ENCODE measurements at regions not wholly inside any gene's neighbourhood (a gene's known extent, or its start where the extent isn't known, plus 50 kb on each side); places are given as distances from the start of the nearest gene placed in this dataset.

DNA sequence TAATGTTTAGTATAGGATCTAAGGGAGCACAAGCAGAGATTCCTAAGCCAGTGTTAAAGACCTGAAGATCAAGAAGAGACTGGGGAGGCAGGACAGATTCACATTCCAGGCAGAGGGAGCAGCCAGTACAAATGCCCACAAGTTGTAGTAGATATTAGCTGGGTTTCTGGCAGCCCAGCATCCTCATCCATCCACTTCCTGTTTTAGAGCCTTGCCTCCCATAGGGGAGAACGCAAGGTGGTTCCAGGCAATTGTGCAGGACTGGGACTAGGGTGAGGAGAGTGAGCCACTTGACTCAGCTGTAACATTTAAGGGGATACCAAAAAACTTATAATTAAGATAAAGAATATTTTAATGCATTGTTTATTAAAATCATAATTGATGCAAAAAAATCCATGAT is 71.3 kb upstream of the PSMA6 start:
- TF ChIP-seq, protein P1, sequence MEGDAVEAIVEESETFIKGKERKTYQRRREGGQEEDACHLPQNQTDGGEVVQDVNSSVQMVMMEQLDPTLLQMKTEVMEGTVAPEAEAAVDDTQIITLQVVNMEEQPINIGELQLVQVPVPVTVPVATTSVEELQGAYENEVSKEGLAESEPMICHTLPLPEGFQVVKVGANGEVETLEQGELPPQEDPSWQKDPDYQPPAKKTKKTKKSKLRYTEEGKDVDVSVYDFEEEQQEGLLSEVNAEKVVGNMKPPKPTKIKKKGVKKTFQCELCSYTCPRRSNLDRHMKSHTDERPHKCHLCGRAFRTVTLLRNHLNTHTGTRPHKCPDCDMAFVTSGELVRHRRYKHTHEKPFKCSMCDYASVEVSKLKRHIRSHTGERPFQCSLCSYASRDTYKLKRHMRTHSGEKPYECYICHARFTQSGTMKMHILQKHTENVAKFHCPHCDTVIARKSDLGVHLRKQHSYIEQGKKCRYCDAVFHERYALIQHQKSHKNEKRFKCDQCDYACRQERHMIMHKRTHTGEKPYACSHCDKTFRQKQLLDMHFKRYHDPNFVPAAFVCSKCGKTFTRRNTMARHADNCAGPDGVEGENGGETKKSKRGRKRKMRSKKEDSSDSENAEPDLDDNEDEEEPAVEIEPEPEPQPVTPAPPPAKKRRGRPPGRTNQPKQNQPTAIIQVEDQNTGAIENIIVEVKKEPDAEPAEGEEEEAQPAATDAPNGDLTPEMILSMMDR (IDR thresholded peaks at IDR 0.05) = no peak
- TF ChIP-seq POLR2A (IDR thresholded peaks at IDR 0.05) = no peak

All from tibial nerve (tissue), 3 donors.